ENCODE measurements at regions not wholly inside any gene's neighbourhood (a gene's known extent, or its start where the extent isn't known, plus 50 kb on each side); places are given as distances from the start of the nearest gene placed in this dataset.

DNA sequence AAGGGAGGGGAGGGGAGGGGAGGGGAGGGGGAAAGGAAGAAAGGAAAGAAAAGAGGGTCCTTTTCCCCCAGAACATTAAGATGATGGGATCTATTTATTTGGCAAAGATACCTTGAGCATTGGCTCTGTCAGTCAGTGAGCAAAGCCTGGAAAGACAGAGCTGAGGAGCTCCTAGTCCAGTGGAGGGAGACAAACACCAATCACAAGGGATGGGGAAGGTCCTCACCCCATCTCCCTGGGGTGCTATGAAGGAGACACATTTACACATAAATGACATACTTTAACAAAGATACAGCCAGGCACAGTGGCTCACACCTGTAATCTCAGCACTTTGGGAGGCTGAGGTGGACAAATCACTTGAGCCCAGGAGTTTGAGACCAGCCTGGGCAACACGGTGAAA lies 154.9 kb upstream of the TIAM1 start:
- ATAC-seq: no peak
- TF ChIP-seq SNAI2 (CRISPR knock-in tag; IDR thresholded peaks at IDR 0.05) (no peak), ZNF70 (CRISPR knock-in tag; IDR thresholded peaks at IDR 0.05) (no peak), CSDC2 (CRISPR knock-in tag; IDR thresholded peaks at IDR 0.05) (no peak), GLIS3 (CRISPR knock-in tag; IDR thresholded peaks at IDR 0.05) (no peak), PATZ1 (CRISPR knock-in tag; IDR thresholded peaks at IDR 0.05; ENCODE audit: borderline replicate concordance) (no peak), ARNTL (CRISPR knock-in tag; IDR thresholded peaks at IDR 0.05; ENCODE audit: borderline replicate concordance, low read depth) (no peak), ESRRG (CRISPR knock-in tag; IDR thresholded peaks at IDR 0.05) (no peak), BACH2 (CRISPR knock-in tag; IDR thresholded peaks at IDR 0.05; ENCODE audit: borderline replicate concordance) (no peak), TOX (CRISPR knock-in tag; IDR thresholded peaks at IDR 0.05; ENCODE audit: borderline replicate concordance) (no peak), ZFP30 (CRISPR knock-in tag; IDR thresholded peaks at IDR 0.05) (no peak)

- TF ChIP-seq ZNF70 (CRISPR knock-in tag; IDR thresholded peaks at IDR 0.05): no peak
- no peak for TF ChIP-seq RARB (CRISPR knock-in tag; IDR thresholded peaks at IDR 0.05)
- no peak for TF ChIP-seq PPARA (CRISPR knock-in tag; IDR thresholded peaks at IDR 0.05; ENCODE audit: borderline replicate concordance)
- ATAC-seq: no peak
These were observed 153.9 kb upstream of the TIAM1 start for GRCh38 chr21:31497914-31498313.

DNA sequence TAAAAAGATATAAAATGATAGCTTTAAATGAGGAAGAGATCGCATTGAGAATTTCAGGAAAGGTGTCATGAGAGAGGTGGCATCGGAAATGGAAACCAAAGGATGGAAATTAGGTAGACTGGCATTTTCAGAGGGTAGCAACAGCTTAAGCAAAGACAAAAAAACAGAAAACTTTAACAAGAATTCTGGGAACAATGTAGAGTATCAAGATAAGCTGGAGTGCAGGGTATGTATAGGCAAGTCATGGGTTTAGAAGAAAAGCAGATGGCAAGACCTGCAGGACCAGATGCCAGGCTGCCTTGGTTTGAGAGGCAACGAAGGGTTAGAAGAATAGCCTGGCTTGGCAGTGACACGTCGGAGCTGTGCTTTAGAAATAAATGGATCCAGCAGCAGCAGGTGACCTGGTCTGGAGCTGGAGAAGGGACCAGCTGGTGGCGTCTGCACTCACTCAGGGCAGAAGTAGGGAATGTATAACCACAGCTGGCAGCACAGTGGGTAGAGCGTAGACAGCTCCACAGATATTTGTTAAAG lies 149.4 kb upstream of the TIAM1 start:
- no peak for TF ChIP-seq RARB (CRISPR knock-in tag; IDR thresholded peaks at IDR 0.05)
- no peak for TF ChIP-seq ZFP30 (CRISPR knock-in tag; IDR thresholded peaks at IDR 0.05)
- TF ChIP-seq PPARA (CRISPR knock-in tag; IDR thresholded peaks at IDR 0.05; ENCODE audit: borderline replicate concordance): no peak
- TF ChIP-seq ZNF8 (CRISPR knock-in tag; IDR thresholded peaks at IDR 0.05): no peak
- TF ChIP-seq POU6F1 (CRISPR knock-in tag; IDR thresholded peaks at IDR 0.05; ENCODE audit: borderline replicate concordance, low read depth): no peak
- no peak for TF ChIP-seq TCF4 (CRISPR knock-in tag; IDR thresholded peaks at IDR 0.05; ENCODE audit: borderline replicate concordance)
- no peak for TF ChIP-seq GLIS3 (CRISPR knock-in tag; IDR thresholded peaks at IDR 0.05)
- TF ChIP-seq OSR1 (CRISPR knock-in tag; IDR thresholded peaks at IDR 0.05): no peak
- TF ChIP-seq PATZ1 (CRISPR knock-in tag; IDR thresholded peaks at IDR 0.05; ENCODE audit: borderline replicate concordance): no peak
- TF ChIP-seq SNAI2 (CRISPR knock-in tag; IDR thresholded peaks at IDR 0.05): no peak
- ATAC-seq: no peak

DNA sequence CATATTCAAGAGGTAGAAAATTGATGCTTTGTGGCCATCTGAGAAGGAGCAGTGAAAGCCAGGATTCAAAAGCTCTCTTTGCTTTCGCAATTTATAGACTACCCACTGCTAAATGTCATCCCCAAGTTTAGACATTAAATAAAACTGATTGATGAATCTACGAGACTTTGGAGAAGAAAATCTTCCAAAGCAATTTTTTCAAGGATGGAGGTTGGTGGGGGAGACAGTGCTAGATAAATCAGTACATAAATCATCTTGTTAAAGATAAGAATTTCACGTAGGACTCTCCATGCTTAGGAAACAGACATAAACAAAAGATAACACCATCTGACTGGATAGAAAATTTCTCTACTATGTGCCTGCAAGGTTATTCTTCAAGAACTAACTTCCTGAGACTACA lies 147.6 kb upstream of the TIAM1 start:
- ATAC-seq: no peak
- no peak for TF ChIP-seq POU6F1 (CRISPR knock-in tag; IDR thresholded peaks at IDR 0.05; ENCODE audit: borderline replicate concordance, low read depth)
- no peak for TF ChIP-seq RARB (CRISPR knock-in tag; IDR thresholded peaks at IDR 0.05)
- TF ChIP-seq BACH2 (CRISPR knock-in tag; IDR thresholded peaks at IDR 0.05; ENCODE audit: borderline replicate concordance): no peak
- no peak for TF ChIP-seq SNAI2 (CRISPR knock-in tag; IDR thresholded peaks at IDR 0.05)

- TF ChIP-seq ZNF70 (CRISPR knock-in tag; IDR thresholded peaks at IDR 0.05) (no peak), BACH2 (CRISPR knock-in tag; IDR thresholded peaks at IDR 0.05; ENCODE audit: borderline replicate concordance) (no peak), ZFP30 (CRISPR knock-in tag; IDR thresholded peaks at IDR 0.05) (no peak), ZFP3 (CRISPR knock-in tag; IDR thresholded peaks at IDR 0.05) (no peak), PATZ1 (CRISPR knock-in tag; IDR thresholded peaks at IDR 0.05; ENCODE audit: borderline replicate concordance) (no peak)
- ATAC-seq: no peak
These were observed 146.4 kb upstream of the TIAM1 start for GRCh38 chr21:31490443-31490842.

Data from SK-N-SH treated with all-trans-retinoic acid at 6 μM for 48 hours (cell line).